ENCODE measurements at regions not wholly inside any gene's neighbourhood (a gene's known extent, or its start where the extent isn't known, plus 50 kb on each side); places are given as distances from the start of the nearest gene placed in this dataset.

DNA sequence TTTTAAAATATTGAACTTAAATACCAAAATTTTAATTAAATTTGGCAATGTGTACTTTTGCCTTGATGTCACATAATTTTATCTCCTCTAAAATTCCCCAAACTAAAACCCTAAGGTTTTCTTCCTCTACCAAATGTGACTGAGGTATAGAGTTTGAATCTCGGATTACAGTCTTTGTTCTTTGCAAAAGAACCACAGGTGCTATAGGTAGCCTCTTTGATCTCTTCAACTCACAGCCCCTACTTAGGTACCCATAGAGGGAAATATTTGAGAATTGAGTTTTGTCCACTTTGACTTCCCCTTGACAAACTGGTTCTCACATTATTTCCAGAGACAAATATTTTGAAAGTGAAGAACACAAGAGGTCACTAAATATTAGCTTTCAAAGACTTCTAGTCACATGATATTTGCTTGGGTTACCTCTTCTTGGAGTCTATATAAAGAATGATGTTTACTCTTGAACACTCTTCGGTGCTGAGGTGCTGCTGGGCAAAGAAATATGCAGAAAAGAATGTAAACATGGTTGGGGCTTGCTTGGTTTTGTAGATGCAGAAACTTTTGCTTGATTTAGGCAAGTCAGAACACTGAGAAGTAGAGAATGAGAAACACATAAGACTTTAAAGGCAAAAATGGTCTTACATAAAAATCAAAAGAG is 120.8 kb upstream of the MCTP2 start:
- POLR2A ChIA-PET (ENCODE audit: partially characterized antibody) = no interaction called here
- CTCF ChIA-PET (ENCODE audit: partially characterized antibody) = interaction anchor here (0.9 to 1.8 kb wide), 2 partner anchors 9 to 123 kb away, joined by 3 to 15 read pairs; no protein-coding TSS in a partner anchor
- 82% methylated on average over 2 of the region's 2 CpGs; no CpG with 5 or more reads in 1 of the 2 experiments for WGBS, 2 experiments (ENCODE audit: extremely low coverage in 1 of 2, insufficient coverage in 1 of 2, insufficient read length in 1 of 2, insufficient replicate concordance in 2 of 2, low coverage in 1 of 2, low lambda C conversion rate in 2 of 2, missing lambda C conversion rate in 1 of 2)
- no peak for TF ChIP-seq RBBP5 (IDR thresholded peaks at IDR 0.05; ENCODE audit: borderline replicate concordance, low read depth, low read length)

More for the DNA sequence above, 120.8 kb upstream of the MCTP2 start:
- no peaks in the 10 kb centered on the region for H3K79me1 ChIP-seq (ENCODE audit: low read depth, low read length)
- H3K4ac ChIP-seq (replicated peaks; ENCODE audit: insufficient read length, low read depth, low read length) = no peak overlapping the region
- no peaks in the 10 kb centered on the region for H3K36me3 ChIP-seq (ENCODE audit: control insufficient read depth in 2 of 4, insufficient read depth in 4 of 4, low read length in 3 of 4)
- H3K9ac ChIP-seq (replicated peaks in 1 of 4; ENCODE audit: extremely low read depth in 1 of 4, low read depth in 3 of 4, low read length in 3 of 4) = no peak overlapping the region
- H2BK20ac ChIP-seq (ENCODE audit: low read length) = no peak overlapping the region
- no peak for DNase-seq (ENCODE audit: low read depth in 1 of 2, low spot score in 2 of 2)
- no peak overlapping the region for H3K23ac ChIP-seq (ENCODE audit: insufficient read length)
- no peaks in the 10 kb centered on the region; a peak in 1 of 7 replicates for H3K4me1 ChIP-seq (replicated peaks in 1 of 4; ENCODE audit: control insufficient read depth in 3 of 4, insufficient read depth in 4 of 4, low read length in 3 of 4)
- H3K14ac ChIP-seq (ENCODE audit: insufficient read length) = no peak overlapping the region
- H3K4me3 ChIP-seq (ENCODE audit: extremely low read depth in 1 of 4, insufficient read depth in 2 of 4, low read depth in 3 of 4, low read length in 4 of 4) = no peak overlapping the region
- H2AK5ac ChIP-seq (ENCODE audit: low read depth, low read length) = no peak overlapping the region
- no peak for FAIRE-seq
- H2BK12ac ChIP-seq (ENCODE audit: low read depth, low read length) = no peak overlapping the region
- H3K56ac ChIP-seq (replicated peaks; ENCODE audit: insufficient read length, low read depth, low read length) = no peak overlapping the region
- H2AFZ ChIP-seq (ENCODE audit: low read length) = no peak overlapping the region
- no peak overlapping the region for H3K4me2 ChIP-seq (ENCODE audit: insufficient read depth in 1 of 2, low read depth in 2 of 2, low read length in 2 of 2)
- H4K5ac ChIP-seq (ENCODE audit: insufficient read length, low read depth, low read length) = no peak overlapping the region
- H3K18ac ChIP-seq (ENCODE audit: extremely low read depth, low read length) = no peak overlapping the region
- H2BK15ac ChIP-seq (ENCODE audit: low read length) = no peak overlapping the region
- H3K27me3 ChIP-seq (replicated peaks in 1 of 4; ENCODE audit: control insufficient read depth in 3 of 4, extremely low read depth in 1 of 4, insufficient read depth in 3 of 4, low read length in 3 of 4) = no peaks in the 10 kb centered on the region
- H4K91ac ChIP-seq (replicated peaks; ENCODE audit: insufficient read length, low read length) = no peak overlapping the region
- H4K8ac ChIP-seq (ENCODE audit: extremely low read depth, insufficient read depth, low read length) = no peak overlapping the region
- no peak overlapping the region for H3K27ac ChIP-seq (ENCODE audit: low read depth, low read length)
- no peak overlapping the region for H2BK5ac ChIP-seq (ENCODE audit: low read depth, low read length)
- no peaks in the 10 kb centered on the region for H3K79me2 ChIP-seq (ENCODE audit: control insufficient read depth in 1 of 2, insufficient read depth in 2 of 2, low read length in 2 of 2)
- H2BK120ac ChIP-seq (replicated peaks; ENCODE audit: low read depth, low read length) = no peak overlapping the region
- no peaks in the 10 kb centered on the region for H3K23me2 ChIP-seq (ENCODE audit: low read depth, low read length)
- H4K20me1 ChIP-seq (replicated peaks in 1 of 2; ENCODE audit: control insufficient read depth in 1 of 2, insufficient read depth in 2 of 2, low read length in 2 of 2) = no peaks in the 10 kb centered on the region
- H3K9me3 ChIP-seq (ENCODE audit: insufficient read depth in 2 of 2, low read depth in 1 of 2, low read length in 1 of 2) = no peaks in the 10 kb centered on the region

Measured in H1 (cell line).